ENCODE measurements at regions not wholly inside any gene's neighbourhood (a gene's known extent, or its start where the extent isn't known, plus 50 kb on each side); places are given as distances from the start of the nearest gene placed in this dataset.
"Not testable (repeated sequence)": the region's sequence is repeated elsewhere in the genome, so short reads cannot be mapped to it uniquely, and the experiment has no call there.

GRCh38 chr11:69869311-69869939, 50.2 kb upstream of the FGF3 start:
- DNase-seq (ENCODE audit: low spot score), result no peak

GRCh38 chr11:69870766-69871165, 51.5 kb upstream of the FGF3 start:
- DNase-seq (ENCODE audit: low spot score), result no peak

GRCh38 chr11:69873166-69874077, 54.2 kb upstream of the FGF3 start:
- DNase-seq (ENCODE audit: low spot score), result no peak

GRCh38 chr11:69874178-69874983, 55.2 kb upstream of the FGF3 start:
- DNase-seq (ENCODE audit: low spot score), result no peak

GRCh38 chr11:69874984-69875624, 55.9 kb upstream of the FGF3 start:
- no peak for DNase-seq (ENCODE audit: low spot score)

GRCh38 chr11:69876013-69876412, 56.8 kb upstream of the FGF3 start:
- no peak for DNase-seq (ENCODE audit: low spot score)

GRCh38 chr11:69877235-69877634, 58.0 kb upstream of the FGF3 start:
- no peak for DNase-seq (ENCODE audit: low spot score)

- DNase-seq (ENCODE audit: low spot score), result not testable (repeated sequence)
Observed at GRCh38 chr11:69877704-69878103, 58.5 kb upstream of the FGF3 start.

- no peak for DNase-seq (ENCODE audit: low spot score)
Observed at GRCh38 chr11:69878144-69878883, 59.1 kb upstream of the FGF3 start.

- no peak for DNase-seq (ENCODE audit: low spot score)
Observed at GRCh38 chr11:69878927-69879728, 59.9 kb upstream of the FGF3 start.

GRCh38 chr11:69879729-69880005, 60.5 kb upstream of the FGF3 start:
- DNase-seq (ENCODE audit: low spot score), result no peak

GRCh38 chr11:69880041-69880825, 61.0 kb upstream of the FGF3 start:
- DNase-seq (ENCODE audit: low spot score), result no peak

GRCh38 chr11:69880826-69881445, 61.7 kb upstream of the FGF3 start:
- DNase-seq (ENCODE audit: low spot score), result no peak

- DNase-seq (ENCODE audit: low spot score), result no peak
Observed at GRCh38 chr11:69881467-69882269, 62.5 kb upstream of the FGF3 start.

GRCh38 chr11:69882270-69882608, 63.0 kb upstream of the FGF3 start:
- no peak for DNase-seq (ENCODE audit: low spot score)

- no peak for DNase-seq (ENCODE audit: low spot score)
Observed at GRCh38 chr11:69883292-69884255, 64.4 kb upstream of the FGF3 start.

- DNase-seq (ENCODE audit: low spot score), result no peak
Observed at GRCh38 chr11:69884286-69884685, 65.1 kb upstream of the FGF3 start.

GRCh38 chr11:69884751-69885150, 65.5 kb upstream of the FGF3 start:
- no peak for DNase-seq (ENCODE audit: low spot score)

Data from CD4-positive, alpha-beta T cell treated with Interleukin-15 for 4 hours (primary cell).